ENCODE measurements at regions not wholly inside any gene's neighbourhood (a gene's known extent, or its start where the extent isn't known, plus 50 kb on each side); places are given as distances from the start of the nearest gene placed in this dataset.

GRCh38 chr9:79127661-79128060 is 444.1 kb upstream of the TLE4 start:
- DNase-seq: no peak

- DNase-seq: peak; percentile 40
These were observed 441.8 kb upstream of the TLE4 start for GRCh38 chr9:79129865-79130480.

GRCh38 chr9:79131246-79131774 is 440.5 kb upstream of the TLE4 start:
- DNase-seq: no peak

GRCh38 chr9:79131824-79132377 is 439.9 kb upstream of the TLE4 start:
- no peak for DNase-seq

GRCh38 chr9:79134654-79135053 is 437.1 kb upstream of the TLE4 start:
- DNase-seq: no peak

GRCh38 chr9:79135681-79136415 is 435.9 kb upstream of the TLE4 start:
- no peak for DNase-seq

- no peak for DNase-seq
These were observed 431.0 kb upstream of the TLE4 start for GRCh38 chr9:79140751-79141150.

- DNase-seq: no peak
These were observed 428.6 kb upstream of the TLE4 start for GRCh38 chr9:79143211-79143610.

- no peak for DNase-seq
These were observed 426.3 kb upstream of the TLE4 start for GRCh38 chr9:79145442-79145841.

GRCh38 chr9:79149585-79149984 is 422.2 kb upstream of the TLE4 start:
- no peak for DNase-seq

GRCh38 chr9:79151791-79152190 is 420.0 kb upstream of the TLE4 start:
- DNase-seq: no peak

- DNase-seq: no peak
These were observed 419.5 kb upstream of the TLE4 start for GRCh38 chr9:79152306-79152705.

GRCh38 chr9:79154806-79155205 is 417.0 kb upstream of the TLE4 start:
- no peak for DNase-seq

- no peak for DNase-seq
These were observed 416.5 kb upstream of the TLE4 start for GRCh38 chr9:79155308-79155707.

- no peak for DNase-seq
These were observed 408.2 kb upstream of the TLE4 start for GRCh38 chr9:79163544-79163943.

- DNase-seq: no peak
These were observed 407.4 kb upstream of the TLE4 start for GRCh38 chr9:79164406-79164805.

GRCh38 chr9:79165020-79165780 is 406.6 kb upstream of the TLE4 start:
- no peak for DNase-seq

- no peak for DNase-seq
These were observed 405.8 kb upstream of the TLE4 start for GRCh38 chr9:79166005-79166404.

- DNase-seq: no peak
These were observed 401.1 kb upstream of the TLE4 start for GRCh38 chr9:79170643-79171042.

GRCh38 chr9:79173932-79174331 is 397.8 kb upstream of the TLE4 start:
- no peak for DNase-seq

GRCh38 chr9:79176014-79176697 is 395.6 kb upstream of the TLE4 start:
- DNase-seq: no peak

- no peak for DNase-seq
These were observed 386.9 kb upstream of the TLE4 start for GRCh38 chr9:79184831-79185230.

GRCh38 chr9:79185866-79186265 is 385.9 kb upstream of the TLE4 start:
- DNase-seq: no peak

Measured in stimulated activated CD4-positive, alpha-beta T cell treated with anti-CD3 and anti-CD28 coated beads, Interleukin-15, amount 100 ng/mL, for 24 hours (primary cell).